H9 (cell line): ENCODE measurements at regions not wholly inside any gene's neighbourhood (a gene's known extent, or its start where the extent isn't known, plus 50 kb on each side); places are given as distances from the start of the nearest gene placed in this dataset.

Experiments
- DNase-seq: peaks from one replicate; pipeline ENCODE4 v3.0.0-alpha.2; 2017
- H2AFZ ChIP-seq: one replicate; pipeline ENCODE4 v1.6.1; 2013; ENCODE audit warnings: mild to moderate bottlenecking, low read length, control low read depth, moderate library complexity
- H2AK5ac ChIP-seq: 2 replicates; pipeline ENCODE4 v1.6.1; 2013; ENCODE audit warnings: low read length, control low read depth, mixed read lengths; ENCODE audit not compliant: insufficient read length
- H2BK120ac ChIP-seq: one replicate; pipeline ENCODE4 v1.6.1; 2013; ENCODE audit warnings: low read depth, mild to moderate bottlenecking, low read length, control low read depth, inconsistent platforms; ENCODE audit not compliant: poor library complexity, severe bottlenecking
- H2BK12ac ChIP-seq: 2 replicates; pipeline ENCODE4 v1.6.1; 2013; ENCODE audit warnings: low read length, control low read depth, mixed read lengths, low read depth; ENCODE audit not compliant: insufficient read length
- H2BK15ac ChIP-seq: 2 replicates; pipeline ENCODE4 v1.6.1; 2013; ENCODE audit warnings: low read depth, low read length, control low read depth
- H2BK20ac ChIP-seq: one replicate; pipeline ENCODE4 v1.6.1; 2013; ENCODE audit warnings: low read depth, mild to moderate bottlenecking, low read length, control low read depth, inconsistent platforms; ENCODE audit not compliant: poor library complexity, severe bottlenecking
- H2BK5ac ChIP-seq: 2 replicates; pipeline ENCODE4 v1.6.1; 2013; ENCODE audit warnings: low read length, control low read depth, mixed read lengths; ENCODE audit not compliant: insufficient read length
- H3K14ac ChIP-seq: 2 replicates; pipeline ENCODE4 v1.6.1; 2013; ENCODE audit warnings: low read length, control low read depth; ENCODE audit not compliant: insufficient read depth
- H3K18ac ChIP-seq: 2 replicates; pipeline ENCODE4 v1.6.1; 2013; ENCODE audit warnings: low read depth, mild to moderate bottlenecking, mixed read lengths, low read length, control low read depth; ENCODE audit not compliant: insufficient read length
- H3K23ac ChIP-seq: 2 replicates; pipeline ENCODE4 v1.6.1; 2013; ENCODE audit warnings: low read length, control low read depth, mixed read lengths, low read depth; ENCODE audit not compliant: insufficient read length
- H3K23me2 ChIP-seq: 2 replicates; pipeline ENCODE4 v1.6.1; 2013; ENCODE audit warnings: low read depth, mild to moderate bottlenecking, mixed read lengths, low read length, control low read depth; ENCODE audit not compliant: insufficient read length, poor library complexity, severe bottlenecking
- H3K27ac ChIP-seq: 2 replicates; pipeline ENCODE4 v1.5.1; 2013; ENCODE audit warnings: low read length, control low read depth, mixed read lengths, low read depth; ENCODE audit not compliant: insufficient read length
- H3K27me3 ChIP-seq: 2 replicates; pipeline ENCODE4 v1.6.1; 2013; ENCODE audit warnings: low read length, control low read depth, inconsistent platforms; ENCODE audit not compliant: insufficient read depth
- H3K4ac ChIP-seq: 2 replicates; pipeline ENCODE4 v1.6.1; 2013; ENCODE audit warnings: low read depth, mild to moderate bottlenecking, control low read depth, inconsistent platforms, low read length, moderate library complexity
- H3K4me1 ChIP-seq: 2 replicates; pipeline ENCODE4 v1.6.1; 2013; ENCODE audit warnings: low read length, control low read depth, inconsistent platforms; ENCODE audit not compliant: insufficient read depth
- H3K4me2 ChIP-seq: 2 replicates; pipeline ENCODE4 v1.6.1; 2013; ENCODE audit warnings: low read length, control low read depth, mixed read lengths; ENCODE audit not compliant: insufficient read length, insufficient read depth
- H3K56ac ChIP-seq: 2 replicates; pipeline ENCODE4 v1.6.1; 2013; ENCODE audit warnings: low read depth, mild to moderate bottlenecking, mixed read lengths, low read length, control low read depth; ENCODE audit not compliant: insufficient read length
- H3K79me1 ChIP-seq: 2 replicates; pipeline ENCODE4 v1.6.1; 2013; ENCODE audit warnings: low read depth, mild to moderate bottlenecking, moderate library complexity, low read length, control low read depth, inconsistent platforms; ENCODE audit not compliant: insufficient read depth, poor library complexity, severe bottlenecking
- H3K79me2 ChIP-seq: 2 replicates; pipeline ENCODE4 v1.6.1; 2013; ENCODE audit warnings: low read length, control low read depth, inconsistent platforms; ENCODE audit not compliant: insufficient read depth
- H3K9ac ChIP-seq: 2 replicates; pipeline ENCODE4 v1.6.1; 2013; ENCODE audit warnings: low read length, control low read depth, mixed read lengths; ENCODE audit not compliant: insufficient read length; ENCODE audit errors: extremely low read depth
- H3K9me3 ChIP-seq: one replicate; pipeline ENCODE4 v1.6.1; 2013; ENCODE audit warnings: low read depth, low read length, inconsistent platforms; ENCODE audit not compliant: control insufficient read depth
- H3T11ph ChIP-seq: one replicate; pipeline ENCODE4 v1.6.1; 2013; ENCODE audit warnings: mild to moderate bottlenecking, low read length, control low read depth, inconsistent platforms
- H4K20me1 ChIP-seq: one replicate; pipeline ENCODE4 v1.6.1; 2013; ENCODE audit not compliant: control insufficient read depth, insufficient read length, insufficient read depth
- H4K5ac ChIP-seq: 2 replicates; pipeline ENCODE4 v1.6.1; 2013; ENCODE audit warnings: low read depth, mild to moderate bottlenecking, mixed read lengths, low read length, control low read depth; ENCODE audit not compliant: insufficient read length
- H4K8ac ChIP-seq: replicated peaks from 2 replicates; pipeline ENCODE4 v1.6.1; 2013; ENCODE audit warnings: low read length, control low read depth, mixed read lengths, low read depth; ENCODE audit not compliant: insufficient read length
- H4K91ac ChIP-seq: 2 replicates; pipeline ENCODE4 v1.6.1; 2013; ENCODE audit warnings: low read depth, mild to moderate bottlenecking, moderate library complexity, mixed read lengths, low read length, control low read depth; ENCODE audit not compliant: insufficient read length
- H3K27ac Mint-ChIP-seq, 3 experiments: 2 replicates in 2 of 3; 3 replicates in 1 of 3; pipeline ENCODE4 v1.8.0; 2020 to 2021; ENCODE audit warnings: mixed read lengths in 3 of 3, mild to moderate bottlenecking in 1 of 3, moderate library complexity in 1 of 3
- H3K27me3 Mint-ChIP-seq: 2 replicates; pipeline ENCODE4 v1.8.0; 2021; ENCODE audit warnings: low read depth, mild to moderate bottlenecking, moderate library complexity, mixed read lengths
- H3K36me3 Mint-ChIP-seq, 3 experiments: 2 replicates in 2 of 3; 3 replicates in 1 of 3; pipeline ENCODE4 v1.8.0; 2020 to 2021; ENCODE audit warnings: low read depth in 3 of 3, mixed read lengths in 3 of 3; ENCODE audit not compliant: insufficient read depth in 1 of 3
- H3K4me1 Mint-ChIP-seq, 2 experiments: 2 replicates each; pipeline ENCODE4 v1.8.0; 2020; ENCODE audit warnings: mixed read lengths in 2 of 2
- H3K4me3 Mint-ChIP-seq, 2 experiments: 2 replicates in 1 of 2; 3 replicates in 1 of 2; pipeline ENCODE4 v1.8.0; 2020 to 2021; ENCODE audit warnings: mild to moderate bottlenecking in 2 of 2, mixed read lengths in 2 of 2, moderate library complexity in 1 of 2
- H3K9me3 Mint-ChIP-seq, 2 experiments: 2 replicates in 1 of 2; 3 replicates in 1 of 2; pipeline ENCODE4 v1.8.0; 2020; ENCODE audit warnings: mild to moderate bottlenecking in 2 of 2, mixed read lengths in 2 of 2, moderate library complexity in 1 of 2
- WGBS: extraction: QIAGEN DNeasy Blood & Tissue Kit; methylation state at CpG from one replicate; pipeline ENCODE4 v1.1.7; 2013; ENCODE audit warnings: missing lambda C conversion rate, low lambda C conversion rate, mixed read lengths; ENCODE audit not compliant: insufficient read length; ENCODE audit errors: extremely low coverage; 5-methylcytosine and 5-hydroxymethylcytosine counted together
- TF ChIP-seq, protein P1 (sequence below): fragments of 200-600 bp; sonication (generic); conservative IDR thresholded peaks from 3 replicates; pipeline ENCODE4 v1.8.0; 2021; ENCODE audit warnings: antibody characterized with exemption, mild to moderate bottlenecking

DNA sequence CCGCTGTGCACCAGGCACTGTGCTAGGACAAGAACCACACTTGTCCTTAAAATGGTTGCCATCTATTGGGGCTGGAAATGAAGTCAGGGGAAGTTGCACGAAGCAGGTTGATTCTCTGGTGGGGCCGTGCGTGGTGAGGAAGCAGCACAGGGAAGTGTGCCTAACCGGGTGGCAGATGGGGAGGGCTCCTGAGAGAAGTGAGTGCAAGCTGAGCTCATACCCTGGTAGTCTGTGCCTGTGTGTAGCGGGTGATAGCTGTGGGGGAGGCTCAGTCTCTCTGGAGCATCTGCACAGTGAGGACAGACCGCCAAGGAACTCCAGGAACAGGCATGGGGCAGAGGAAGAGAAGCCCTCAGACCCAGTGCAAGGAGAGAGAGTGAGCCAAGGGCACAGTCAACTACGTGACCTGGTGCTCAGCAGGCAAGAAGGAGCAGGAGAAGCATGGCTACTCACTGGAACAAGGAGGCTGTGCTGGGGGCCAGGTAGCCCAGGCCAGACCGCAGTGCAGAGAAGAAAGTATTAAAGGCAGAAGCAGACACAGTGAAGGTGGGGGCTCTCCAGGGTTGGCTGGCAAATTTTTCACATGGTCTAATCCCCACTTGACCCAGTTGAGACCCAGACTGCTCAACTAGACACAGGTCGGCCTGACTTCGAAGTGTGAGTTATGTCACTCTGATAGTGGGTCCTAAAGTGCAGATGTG is 155.0 kb downstream of the CDH26 start:
- Histone ChIP-seq H4K91ac (no peak overlapping the region), H4K5ac (no peak overlapping the region), H3T11ph (no peak overlapping the region), H3K56ac (no peak overlapping the region), H2AK5ac (no peak overlapping the region), H3K79me1 (no peaks in the 10 kb centered on the region), H2BK12ac (no peak overlapping the region), H3K79me2 (no peaks in the 10 kb centered on the region), H3K4ac (no peak overlapping the region), H3K4me2 (no peak overlapping the region), H2BK5ac (no peak overlapping the region), H3K9ac (no peak overlapping the region), H4K20me1 (no peaks in the 10 kb centered on the region), H3K27me3 (no peaks in the 10 kb centered on the region; the same call in 1 of the 2 replicates), H4K8ac (no peak overlapping the region), H2BK20ac (no peak overlapping the region), H3K27ac (no peak overlapping the region), H3K18ac (no peak overlapping the region), H3K9me3 (no peaks in the 10 kb centered on the region), H3K23ac (no peak overlapping the region), H2AFZ (no peak overlapping the region), H3K14ac (no peak overlapping the region), H3K4me1 (no peaks in the 10 kb centered on the region; the same call in 1 of the 2 replicates), H2BK120ac (no peak overlapping the region), H2BK15ac (no peak overlapping the region), H3K23me2 (no peaks in the 10 kb centered on the region)
- H3K9me3 Mint-ChIP-seq = no peaks in the 10 kb centered on the region
- DNase-seq = no peak
- no peak overlapping the region for H3K27ac Mint-ChIP-seq
- no CpG with 5 or more reads among the region's 11 CpGs for WGBS
- H3K27me3 Mint-ChIP-seq = peaks cover 76% of the 10 kb centered on the region
- H3K4me3 Mint-ChIP-seq = no peak overlapping the region
- TF ChIP-seq, protein P1, sequence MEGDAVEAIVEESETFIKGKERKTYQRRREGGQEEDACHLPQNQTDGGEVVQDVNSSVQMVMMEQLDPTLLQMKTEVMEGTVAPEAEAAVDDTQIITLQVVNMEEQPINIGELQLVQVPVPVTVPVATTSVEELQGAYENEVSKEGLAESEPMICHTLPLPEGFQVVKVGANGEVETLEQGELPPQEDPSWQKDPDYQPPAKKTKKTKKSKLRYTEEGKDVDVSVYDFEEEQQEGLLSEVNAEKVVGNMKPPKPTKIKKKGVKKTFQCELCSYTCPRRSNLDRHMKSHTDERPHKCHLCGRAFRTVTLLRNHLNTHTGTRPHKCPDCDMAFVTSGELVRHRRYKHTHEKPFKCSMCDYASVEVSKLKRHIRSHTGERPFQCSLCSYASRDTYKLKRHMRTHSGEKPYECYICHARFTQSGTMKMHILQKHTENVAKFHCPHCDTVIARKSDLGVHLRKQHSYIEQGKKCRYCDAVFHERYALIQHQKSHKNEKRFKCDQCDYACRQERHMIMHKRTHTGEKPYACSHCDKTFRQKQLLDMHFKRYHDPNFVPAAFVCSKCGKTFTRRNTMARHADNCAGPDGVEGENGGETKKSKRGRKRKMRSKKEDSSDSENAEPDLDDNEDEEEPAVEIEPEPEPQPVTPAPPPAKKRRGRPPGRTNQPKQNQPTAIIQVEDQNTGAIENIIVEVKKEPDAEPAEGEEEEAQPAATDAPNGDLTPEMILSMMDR = no peak
- H3K36me3 Mint-ChIP-seq = no peaks in the 10 kb centered on the region
- H3K4me1 Mint-ChIP-seq = no peaks in the 10 kb centered on the region
